ENCODE measurements at regions not wholly inside any gene's neighbourhood (a gene's known extent, or its start where the extent isn't known, plus 50 kb on each side); places are given as distances from the start of the nearest gene placed in this dataset.

- TF ChIP-seq POLR2AphosphoS5 (IDR thresholded peaks at IDR 0.05) (no peak), CTCF (IDR thresholded peaks at IDR 0.05 in 8 of 11, conservative IDR thresholded peaks at IDR 0.05 in 3 of 11) (no peak), POLR2A (IDR thresholded peaks at IDR 0.05) (no peak)
Observed at GRCh38 chr11:11746449-11746848, 95.3 kb upstream of the USP47 start.

GRCh38 chr11:11743216-11743615, 98.6 kb upstream of the USP47 start:
- H3K4me1 ChIP-seq = no peaks in the 10 kb centered on the region
- H3K27me3 ChIP-seq (replicated peaks in 1 of 7) = peaks cover 0 to 25% (median 0%) of the 10 kb centered on the region in 7 donors
- 92 to 98% (median 96%) methylated on average over 3 of the region's 3 CpGs for WGBS, 5 donors
- no peak overlapping the region for H3K4me3 ChIP-seq
- no peak overlapping the region for H3K27ac ChIP-seq
- H3K9me3 ChIP-seq = no peaks in the 10 kb centered on the region
- intact Hi-C loops (cut with DNase I; ENCODE audit: low total_unique reads) = no loop called here
- TF ChIP-seq POLR2AphosphoS5 (IDR thresholded peaks at IDR 0.05) (no peak), POLR2A (IDR thresholded peaks at IDR 0.05) (no peak), CTCF (IDR thresholded peaks at IDR 0.05 in 8 of 11, conservative IDR thresholded peaks at IDR 0.05 in 3 of 11) (no peak)
- H3K36me3 ChIP-seq = no peaks in the 10 kb centered on the region
- DNase-seq = no peak

More at GRCh38 chr11:11746449-11746848, 95.3 kb upstream of the USP47 start:
- DNase-seq = no peak
- Histone ChIP-seq H3K4me3 (no peak overlapping the region), H3K27ac (no peak overlapping the region), H3K4me1 (no peaks in the 10 kb centered on the region), H3K36me3 (no peaks in the 10 kb centered on the region), H3K9me3 (no peaks in the 10 kb centered on the region), H3K27me3 (replicated peaks in 1 of 7) (peaks cover 0 to 11% (median 0%) of the 10 kb centered on the region in 7 donors)
- WGBS, 5 donors = 71 to 86% (median 76%) methylated on average over 1 of the region's 1 CpG
- intact Hi-C loops (cut with DNase I; ENCODE audit: low total_unique reads) = no loop called here

GRCh38 chr11:11742486-11742885, 99.3 kb upstream of the USP47 start:
- no peak overlapping the region for H3K27ac ChIP-seq
- no peak for DNase-seq
- no peaks in the 10 kb centered on the region for H3K9me3 ChIP-seq
- no peaks in the 10 kb centered on the region for H3K4me1 ChIP-seq
- H3K4me3 ChIP-seq = no peak overlapping the region
- H3K27me3 ChIP-seq (replicated peaks in 1 of 7) = peaks cover 0 to 27% (median 0%) of the 10 kb centered on the region in 7 donors
- intact Hi-C loops (cut with DNase I; ENCODE audit: low total_unique reads) = no loop called here
- no peak for TF ChIP-seq CTCF (IDR thresholded peaks at IDR 0.05 in 8 of 11, conservative IDR thresholded peaks at IDR 0.05 in 3 of 11)
- TF ChIP-seq POLR2AphosphoS5 (IDR thresholded peaks at IDR 0.05) = no peak
- TF ChIP-seq POLR2A (IDR thresholded peaks at IDR 0.05) = no peak
- no peaks in the 10 kb centered on the region for H3K36me3 ChIP-seq
- 69 to 91% (median 88%) methylated on average over 5 of the region's 5 CpGs for WGBS, 5 donors

- Histone ChIP-seq H3K27ac (no peak overlapping the region), H3K27me3 (replicated peaks in 1 of 7) (peaks cover 0 to 32% (median 0%) of the 10 kb centered on the region in 7 donors), H3K4me3 (no peak overlapping the region), H3K9me3 (no peaks in the 10 kb centered on the region), H3K36me3 (no peaks in the 10 kb centered on the region), H3K4me1 (no peaks in the 10 kb centered on the region)
- intact Hi-C loops (cut with DNase I; ENCODE audit: low total_unique reads) = no loop called here
- no peak for TF ChIP-seq POLR2A (IDR thresholded peaks at IDR 0.05)
- TF ChIP-seq CTCF (IDR thresholded peaks at IDR 0.05 in 8 of 11, conservative IDR thresholded peaks at IDR 0.05 in 3 of 11) = no peak
- TF ChIP-seq POLR2AphosphoS5 (IDR thresholded peaks at IDR 0.05) = no peak
- 50 to 88% (median 82%) methylated on average over 1 of the region's 1 CpG for WGBS, 5 donors
- DNase-seq = no peak
Observed at GRCh38 chr11:11740836-11741235, 100.9 kb upstream of the USP47 start.
